ENCODE measurements at regions not wholly inside any gene's neighbourhood (a gene's known extent, or its start where the extent isn't known, plus 50 kb on each side); places are given as distances from the start of the nearest gene placed in this dataset.

DNA sequence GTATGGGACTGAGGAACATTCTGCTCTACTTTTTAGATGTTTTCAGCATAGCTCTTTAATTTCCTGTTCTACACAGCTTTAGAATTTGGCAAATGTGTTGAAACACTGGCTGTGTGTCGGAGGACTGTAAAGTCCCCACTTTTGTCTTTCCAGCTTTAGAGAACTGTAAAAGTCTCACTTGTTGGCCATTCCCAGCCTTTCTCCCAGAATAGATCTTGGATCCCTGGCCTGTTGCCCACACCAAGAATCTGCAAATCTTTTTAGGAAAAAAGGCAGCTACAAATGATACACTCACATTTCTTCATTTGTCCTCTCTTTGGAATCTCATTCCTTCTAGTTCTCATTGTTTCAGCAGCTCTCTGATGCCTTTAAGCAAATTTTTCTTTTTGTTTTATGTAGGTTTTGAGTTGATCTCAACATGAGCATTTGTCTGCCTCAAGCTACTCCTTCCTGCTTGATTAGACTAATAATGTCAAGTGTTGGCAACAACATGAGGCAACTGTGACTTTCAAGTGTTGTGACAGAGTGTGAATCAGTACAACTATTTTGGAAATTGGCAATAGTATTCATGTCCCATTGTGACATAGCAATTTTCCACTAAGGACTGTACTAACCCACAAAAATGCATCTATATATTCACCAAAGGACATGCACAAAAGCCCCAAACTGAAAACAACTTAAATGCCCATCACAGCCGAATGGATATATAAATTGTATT is 610.8 kb downstream of the EPHA4 start:
- DNase-seq, result no peak

DNA sequence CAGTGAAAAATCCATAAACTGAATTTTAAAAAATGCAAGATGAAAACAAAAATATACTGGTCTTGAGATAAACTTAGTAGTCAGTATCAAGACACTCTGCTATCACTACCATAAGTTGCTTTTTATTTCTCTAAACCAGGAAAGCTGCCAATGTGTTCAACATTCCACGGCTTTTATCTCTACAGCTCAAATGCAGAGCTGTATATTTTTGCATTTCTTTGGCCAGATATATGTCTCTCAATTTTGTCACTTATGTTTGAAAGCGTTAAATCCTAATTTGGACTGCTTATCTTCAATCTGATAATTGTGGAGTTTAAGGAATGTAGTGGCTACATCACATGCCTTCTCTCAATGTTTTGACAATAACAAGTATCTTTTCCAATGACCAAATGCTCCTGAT is 609.5 kb downstream of the EPHA4 start:
- DNase-seq, result no peak

DNA sequence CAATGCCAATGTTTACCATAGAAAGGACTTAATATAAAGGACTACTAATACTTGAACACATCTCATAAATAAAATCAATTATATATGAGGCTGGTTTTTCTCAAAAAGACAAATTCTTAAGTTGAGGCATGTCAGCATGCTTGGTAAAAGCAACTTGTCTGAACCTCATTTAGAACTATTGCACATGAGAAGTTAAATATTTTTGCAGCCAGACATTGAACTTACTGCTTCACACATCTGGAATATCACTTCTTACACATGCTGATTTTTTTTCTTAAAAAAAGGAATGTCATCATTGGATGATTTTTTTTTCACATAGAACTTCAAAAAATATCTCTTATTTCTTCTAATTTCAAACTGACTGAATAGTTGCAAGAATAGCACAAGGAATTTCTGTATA is 609.0 kb downstream of the EPHA4 start:
- DNase-seq, result no peak

DNA sequence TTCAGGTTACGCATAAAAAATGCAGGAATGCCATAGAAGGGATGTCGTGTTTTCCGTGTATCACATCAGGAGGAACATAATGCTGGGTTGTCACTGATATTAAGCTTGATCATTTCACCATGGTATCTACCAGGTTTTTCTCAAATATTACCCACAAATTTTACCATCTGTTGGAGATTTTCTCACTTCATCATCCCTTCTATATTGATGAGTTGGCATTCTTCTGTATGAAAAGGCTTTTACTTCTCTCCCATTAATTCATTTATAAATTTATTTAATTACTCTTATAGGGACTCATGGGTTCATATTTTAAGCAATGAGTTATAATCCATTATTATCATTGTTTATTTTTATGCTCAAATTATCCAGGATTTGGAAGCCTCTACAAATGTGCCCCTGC is 608.2 kb downstream of the EPHA4 start:
- no peak for DNase-seq

DNA sequence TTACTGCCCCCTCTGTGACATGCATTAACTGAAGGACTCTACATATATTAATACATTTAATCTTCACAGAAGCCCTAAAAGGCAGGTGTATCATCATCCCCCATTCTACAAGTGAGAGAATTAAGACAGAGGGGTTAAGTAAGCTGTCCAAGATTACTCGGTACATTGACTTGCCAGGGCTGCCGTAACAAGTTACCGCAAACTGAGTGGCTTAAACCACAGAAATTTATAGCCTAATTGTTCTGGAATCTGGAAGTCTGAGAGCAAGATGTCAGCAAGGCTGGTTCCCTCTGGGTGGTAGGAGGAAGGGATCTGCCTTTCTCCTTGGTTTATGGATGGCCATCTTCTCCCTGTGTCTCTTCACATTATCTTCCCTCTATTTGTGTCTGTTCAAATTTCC is 605.5 kb downstream of the EPHA4 start:
- DNase-seq, result no peak

DNA sequence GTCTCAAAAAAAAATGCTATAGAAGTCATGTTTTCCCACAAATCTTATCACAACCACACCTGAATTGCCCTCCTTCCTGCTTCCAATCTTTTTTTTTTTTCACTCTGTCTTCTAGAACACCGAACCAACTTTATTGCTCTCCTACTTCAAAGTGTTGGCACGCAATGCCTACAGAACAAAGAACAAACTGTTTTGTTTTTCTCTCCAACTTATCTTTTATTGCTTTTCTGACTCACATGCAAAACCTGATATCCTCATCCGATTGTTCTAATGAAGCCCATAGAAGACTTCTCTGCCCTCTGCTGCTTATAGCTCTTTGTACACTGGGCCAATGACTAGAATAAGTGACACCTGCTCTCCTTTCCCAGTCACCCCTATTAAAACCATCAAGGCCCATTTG is 602.8 kb downstream of the EPHA4 start:
- no peak for DNase-seq

DNA sequence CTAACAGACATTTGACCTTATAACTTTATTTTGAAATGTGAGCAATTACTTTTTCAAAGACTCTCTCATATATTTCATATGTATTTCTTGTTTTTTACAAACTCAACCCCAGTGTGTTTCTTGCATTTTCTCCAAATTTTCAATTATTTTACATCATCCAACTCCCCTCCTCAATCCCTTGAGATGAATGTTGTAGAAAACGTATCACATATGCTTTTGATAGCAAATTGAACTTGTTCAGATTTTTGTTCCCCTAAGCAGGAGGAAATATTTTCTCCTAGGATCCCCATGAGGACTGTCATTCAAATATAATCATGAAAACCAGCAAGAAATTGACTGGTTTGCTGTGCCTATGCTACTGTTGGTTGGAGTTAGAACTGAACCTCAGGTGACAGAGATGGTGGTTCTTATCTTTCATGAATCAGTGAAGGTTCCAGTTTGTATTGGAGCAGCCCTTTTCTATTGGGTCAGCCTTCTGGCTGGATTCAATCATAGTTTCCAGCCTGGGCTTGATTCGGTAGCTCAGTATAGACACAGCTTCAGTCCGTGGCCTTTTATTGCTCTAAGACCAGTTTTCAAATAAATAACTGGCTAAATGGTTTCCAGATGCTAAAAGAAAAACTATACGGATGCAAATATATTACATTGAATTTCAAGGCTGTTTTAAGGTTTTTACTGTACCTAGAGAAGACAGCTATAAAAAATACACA is 591.0 kb downstream of the EPHA4 start:
- no peak for DNase-seq

DNA sequence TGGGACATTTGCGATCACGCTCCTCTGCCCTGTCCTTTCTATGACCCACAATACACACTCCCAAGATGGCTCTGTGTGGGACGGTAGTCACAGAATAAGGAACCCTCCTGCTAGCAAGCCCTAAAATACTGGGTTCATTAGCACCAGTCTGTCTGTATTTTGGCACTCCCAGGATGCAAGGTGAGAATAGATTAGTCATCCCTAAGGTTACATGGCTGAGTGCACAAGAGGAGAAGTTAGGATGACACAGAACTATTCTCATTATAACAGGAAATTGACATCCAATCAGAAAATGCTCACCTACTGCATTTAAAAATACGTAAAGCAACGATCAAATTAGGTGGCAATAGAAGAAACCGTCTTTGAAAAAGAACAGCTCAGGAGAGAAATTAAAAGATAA is 590.2 kb downstream of the EPHA4 start:
- DNase-seq, result no peak

DNA sequence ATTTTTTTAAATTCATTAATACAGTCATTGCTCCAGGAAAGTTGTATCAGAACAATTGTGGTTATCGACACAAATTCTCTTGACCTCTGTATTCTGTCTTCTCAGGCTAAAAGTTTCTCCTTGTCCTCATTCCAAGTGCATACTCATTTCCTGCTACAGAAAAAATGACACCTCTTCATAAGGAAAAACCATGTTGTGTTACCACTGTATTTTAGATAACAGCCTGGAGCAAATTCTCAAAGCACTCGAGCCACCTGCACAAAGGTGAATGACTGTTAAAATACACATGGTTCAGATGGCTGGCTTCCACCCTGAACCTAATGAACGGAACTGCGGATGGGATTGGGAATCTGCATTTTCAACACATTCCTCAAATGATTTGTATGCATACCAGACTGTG is 586.5 kb downstream of the EPHA4 start:
- DNase-seq, result no peak

DNA sequence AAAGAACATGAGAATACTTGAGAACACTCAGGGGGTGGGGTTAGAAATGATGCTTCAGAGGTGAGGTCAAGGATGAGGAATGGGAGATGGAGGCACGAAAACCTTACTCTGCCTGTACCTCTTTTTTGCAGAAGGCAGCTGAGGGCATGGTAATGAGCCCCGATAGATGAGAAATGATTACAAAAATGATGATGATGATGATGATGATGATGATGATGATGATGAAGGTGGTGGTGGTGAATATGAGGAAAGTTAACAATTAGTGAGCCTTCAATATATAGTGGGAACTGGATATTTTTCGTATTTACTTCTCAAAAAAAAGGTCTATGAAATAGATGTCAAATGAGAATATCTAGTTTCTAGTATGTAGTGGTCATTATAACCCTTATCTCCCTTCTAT is 584.3 kb downstream of the EPHA4 start:
- no peak for DNase-seq

DNA sequence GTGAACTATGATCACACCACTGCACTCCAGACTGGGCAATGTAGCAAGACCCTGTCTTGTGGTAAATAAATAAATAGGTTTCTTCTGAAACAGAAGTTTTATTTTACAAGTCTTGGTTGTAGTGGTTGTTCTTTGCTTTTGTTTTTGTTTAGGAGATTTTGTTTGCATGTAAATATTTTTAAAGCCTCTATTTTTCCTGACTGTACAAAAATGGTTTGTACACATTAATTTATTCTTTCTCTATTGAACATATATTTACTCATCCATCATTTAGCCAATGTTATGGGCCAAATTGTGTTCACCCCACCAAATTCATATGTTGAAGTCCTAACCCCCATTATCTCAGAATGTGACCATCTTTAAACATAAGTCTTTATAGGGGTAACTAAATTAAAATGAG is 580.1 kb downstream of the EPHA4 start:
- DNase-seq, result no peak

DNA sequence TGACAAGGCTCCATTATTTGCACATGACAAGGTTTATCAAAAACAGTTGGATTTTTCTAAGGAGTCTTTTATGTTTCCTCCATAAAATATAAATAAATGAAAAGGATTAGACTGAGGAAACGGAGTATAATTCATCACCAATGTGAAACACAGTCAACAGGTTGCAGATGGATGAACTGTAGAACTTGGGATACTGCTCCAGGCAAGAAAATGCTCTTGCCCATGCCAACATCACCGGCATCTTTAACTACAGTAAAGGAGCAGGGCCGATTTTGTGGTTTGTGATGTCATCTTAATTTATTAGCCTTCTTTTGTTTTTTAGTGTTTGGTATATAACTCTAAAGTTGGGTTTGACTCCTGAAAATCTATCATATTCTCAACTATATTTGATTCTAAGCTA is 577.3 kb downstream of the EPHA4 start:
- no peak for DNase-seq

DNA sequence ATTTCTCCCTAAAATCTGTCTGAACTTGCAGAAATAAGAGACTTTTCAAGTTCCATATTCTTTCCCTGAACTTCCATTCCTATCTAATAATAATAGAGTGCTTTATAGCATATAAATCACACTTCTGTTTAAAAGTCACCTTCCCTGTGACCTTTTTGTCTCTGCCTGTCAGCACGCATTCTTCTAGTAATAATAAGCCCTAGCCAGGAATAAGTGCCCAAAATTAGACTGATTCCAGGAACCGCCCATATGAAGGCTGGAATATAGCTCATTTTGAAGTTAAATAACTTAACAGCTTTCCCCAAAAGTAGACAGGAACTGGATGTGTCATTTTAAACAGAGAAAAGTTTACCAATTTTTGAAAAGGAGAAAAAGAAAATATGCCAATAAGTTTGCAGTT is 576.5 kb downstream of the EPHA4 start:
- DNase-seq, result no peak

DNA sequence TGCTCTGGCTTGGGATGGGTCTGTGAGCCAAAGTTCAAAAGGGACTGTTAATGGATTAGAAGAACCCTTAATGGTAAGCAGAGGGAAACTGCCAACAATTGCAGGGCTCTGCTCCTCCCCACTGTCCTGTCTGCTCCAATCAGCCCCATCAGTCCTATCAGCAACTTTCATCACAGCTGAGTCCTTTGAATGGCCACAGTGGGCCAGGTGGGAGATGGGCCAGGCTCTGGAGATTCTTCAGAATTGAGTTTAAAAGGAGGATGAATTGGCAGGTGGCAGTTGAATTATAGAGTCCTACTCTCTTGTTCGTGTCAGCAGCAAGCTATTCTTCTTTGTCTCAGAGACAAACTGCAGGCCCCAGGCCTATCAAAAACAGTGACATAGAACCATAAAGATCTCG is 573.9 kb downstream of the EPHA4 start:
- DNase-seq, result no peak

DNA sequence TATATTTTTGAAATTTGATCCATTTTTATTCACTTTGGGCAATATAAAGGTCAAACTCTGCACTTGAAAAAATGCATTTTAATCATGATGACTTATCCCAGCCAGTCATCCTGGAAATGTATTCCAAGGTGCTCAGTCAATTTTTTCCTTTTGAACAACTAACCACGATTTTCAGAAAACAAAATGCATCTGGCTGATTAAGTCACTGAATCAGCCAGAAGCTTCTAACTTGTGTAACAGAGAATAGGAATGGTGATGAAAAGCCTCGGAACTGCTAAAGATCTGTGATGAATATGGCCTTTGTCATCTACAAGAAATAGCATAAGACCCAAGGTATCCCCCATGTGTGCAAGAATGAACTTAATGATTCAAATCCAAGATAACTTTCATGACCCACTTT is 572.7 kb downstream of the EPHA4 start:
- DNase-seq, result no peak

DNA sequence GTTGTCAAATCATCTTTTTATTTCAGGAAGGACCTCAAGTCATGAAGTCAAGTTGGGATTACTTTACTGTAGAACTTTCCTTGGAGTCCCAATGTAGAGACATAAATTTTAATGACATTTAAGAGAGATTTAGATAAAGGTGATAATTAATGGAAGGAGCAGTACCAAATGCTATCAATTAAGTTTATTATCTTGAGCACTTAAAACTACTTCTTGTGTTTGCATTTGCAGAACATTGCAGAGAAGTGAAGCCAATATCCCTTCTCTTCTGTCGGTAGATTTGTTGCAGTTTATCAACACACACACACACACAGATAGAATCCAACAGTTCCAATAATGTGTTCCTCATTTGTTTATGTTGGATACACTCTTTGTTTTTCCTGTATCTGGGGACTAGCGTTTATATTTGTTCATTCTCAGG is 570.7 kb downstream of the EPHA4 start:
- no peak for DNase-seq

DNA sequence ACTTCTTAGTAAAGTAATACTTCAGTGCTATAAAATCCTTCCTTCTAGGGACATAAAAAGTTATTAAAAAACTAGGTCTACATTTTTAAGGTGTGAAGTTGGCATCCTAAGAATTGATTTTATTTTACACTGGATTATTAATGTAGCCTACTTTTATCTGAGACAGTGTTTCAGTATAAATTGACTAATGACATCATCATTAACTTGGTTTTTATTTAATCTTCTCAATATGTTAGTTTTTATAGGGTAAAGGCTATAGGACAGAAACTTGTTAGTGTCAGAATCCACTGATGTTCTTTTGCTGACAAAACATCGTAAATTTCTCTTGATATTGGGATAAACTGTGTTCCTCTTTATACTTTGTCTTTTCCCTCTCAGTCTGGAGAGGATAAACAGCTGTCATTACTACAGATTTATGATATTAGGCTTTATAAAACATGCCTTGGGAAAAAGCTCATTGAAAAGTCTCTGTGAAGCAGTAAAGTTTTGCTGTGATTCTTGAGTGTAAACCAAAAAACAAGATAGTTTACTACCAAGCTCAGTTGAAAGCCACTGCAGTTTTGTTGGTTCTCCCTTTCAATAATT is 569.9 kb downstream of the EPHA4 start:
- DNase-seq, result no peak

DNA sequence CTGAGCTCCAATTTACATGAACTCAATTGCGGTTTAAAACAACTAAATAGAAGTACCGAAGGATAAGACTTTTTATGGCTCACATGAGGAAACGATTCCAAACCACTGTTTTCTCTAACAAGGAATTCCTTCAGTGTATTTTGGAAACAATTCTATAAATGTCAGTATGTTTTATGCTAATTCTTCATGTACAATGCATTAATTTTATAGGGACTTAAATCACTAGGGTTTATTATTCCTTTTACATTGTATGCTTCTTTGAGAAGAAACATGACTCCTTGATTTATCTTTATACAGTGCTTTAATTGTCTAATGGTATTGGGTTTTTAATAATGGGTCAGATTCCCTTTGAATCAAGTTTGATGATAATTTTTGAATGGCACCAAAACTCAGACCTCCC is 566.8 kb downstream of the EPHA4 start:
- no peak for DNase-seq

DNA sequence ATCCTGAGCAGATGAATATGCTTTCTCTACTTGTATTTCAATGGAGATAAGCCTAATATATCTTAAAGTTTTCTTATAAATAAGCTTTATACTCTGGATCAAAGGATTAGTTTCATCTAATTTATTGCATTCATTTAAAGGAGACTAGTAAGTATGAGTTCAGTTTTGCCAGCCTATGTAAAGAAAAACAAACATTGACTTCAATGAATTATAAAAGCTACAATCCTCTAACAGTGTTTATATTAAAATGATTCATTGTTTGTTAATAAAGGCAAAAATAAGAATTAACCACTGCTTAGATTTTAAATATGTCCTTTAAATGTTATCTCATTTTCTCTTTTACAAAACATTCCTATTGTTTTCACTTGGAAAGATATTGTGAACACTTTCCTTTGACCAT is 566.0 kb downstream of the EPHA4 start:
- DNase-seq, result no peak

DNA sequence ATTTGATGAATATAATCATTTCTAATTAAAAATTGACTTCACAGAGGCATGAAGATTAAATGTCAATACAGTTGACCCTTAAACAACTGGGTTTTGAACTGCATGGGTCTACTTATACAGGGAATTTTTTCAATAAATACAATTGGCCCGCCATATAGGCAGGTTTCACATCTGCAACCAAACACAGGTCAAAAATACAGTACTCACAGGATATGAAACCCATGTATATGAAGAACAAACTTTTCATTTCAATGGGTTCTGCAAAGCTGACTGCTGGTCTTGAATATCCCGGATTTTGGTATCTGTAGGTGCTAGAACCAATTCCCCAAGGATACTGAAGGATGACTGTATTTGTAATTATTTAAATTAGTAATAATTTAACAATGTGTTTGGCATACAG is 555.6 kb downstream of the EPHA4 start:
- DNase-seq, result no peak

DNA sequence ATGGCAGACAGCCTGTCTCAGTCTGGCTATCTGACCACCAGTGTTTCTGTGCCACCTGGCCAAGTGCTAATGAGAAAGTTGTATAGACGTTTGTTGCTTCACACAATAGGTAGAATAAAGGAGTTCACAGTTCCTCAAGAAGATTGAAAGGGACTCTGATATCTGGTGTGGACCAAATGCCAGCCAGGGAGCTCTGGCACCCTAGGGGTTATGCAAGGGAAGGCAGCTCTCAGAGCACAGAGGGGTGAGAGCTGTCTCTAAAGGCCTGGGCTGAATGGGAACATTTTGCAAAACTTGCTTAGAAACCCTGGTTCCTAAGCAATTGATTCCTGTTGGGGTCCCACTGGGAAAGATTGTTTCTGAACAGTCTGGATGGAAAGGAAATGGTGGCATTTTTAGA is 553.8 kb downstream of the EPHA4 start:
- no peak for DNase-seq

DNA sequence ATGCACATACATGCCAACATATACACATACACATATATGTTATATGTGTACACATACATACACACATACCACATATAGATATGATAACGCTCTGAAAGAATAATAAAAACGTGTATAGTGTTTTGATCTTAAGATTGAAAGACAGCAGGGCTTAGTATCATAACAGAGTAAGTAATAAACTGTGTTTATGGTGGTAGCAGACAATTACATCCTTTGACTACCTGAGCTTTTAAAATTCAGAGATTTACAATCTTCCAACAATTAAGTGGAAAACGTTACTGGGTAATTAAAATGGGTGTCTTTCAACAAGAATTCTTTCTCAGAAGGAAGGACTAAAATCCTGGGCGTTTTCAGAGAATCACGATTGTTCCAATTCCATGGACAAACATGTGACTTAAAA is 552.4 kb downstream of the EPHA4 start:
- no peak for DNase-seq

DNA sequence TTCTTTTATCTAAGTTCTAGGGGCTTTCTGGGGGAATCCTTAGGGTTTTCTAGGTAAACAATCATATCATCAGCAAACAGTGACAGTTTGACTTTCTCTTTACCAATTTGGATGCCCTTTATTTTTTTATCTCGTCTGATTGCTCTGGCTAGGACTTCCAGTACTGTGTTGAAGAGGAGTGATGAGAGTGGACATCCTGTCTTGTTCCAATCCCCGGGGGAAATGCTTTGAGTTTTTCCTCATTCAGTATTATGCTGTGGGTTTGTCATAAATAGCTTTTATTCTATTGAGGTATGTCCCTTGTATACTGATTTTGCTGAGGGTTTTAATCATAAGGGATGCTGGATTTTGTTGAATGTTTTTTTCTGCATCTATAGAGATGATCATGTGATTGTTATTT is 549.5 kb downstream of the EPHA4 start:
- DNase-seq, result no peak

DNA sequence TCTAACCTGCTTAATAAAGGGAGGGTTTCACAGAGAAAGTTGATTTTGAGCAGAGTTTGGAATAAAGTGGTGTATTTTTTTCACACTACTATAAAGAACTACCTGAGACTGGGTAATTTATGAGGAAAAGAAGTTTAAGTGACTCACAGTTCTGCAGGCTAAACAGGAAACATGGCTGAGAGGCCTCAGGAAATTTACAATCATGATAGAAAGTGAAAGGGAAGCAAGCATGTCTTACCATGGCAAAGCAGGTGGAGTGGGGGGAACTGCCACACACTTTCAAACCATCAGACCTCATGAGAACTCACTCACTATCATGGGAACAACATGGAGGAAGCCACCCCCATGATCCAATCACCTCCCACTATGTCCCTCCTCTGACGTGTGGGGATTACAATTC is 546.7 kb downstream of the EPHA4 start:
- DNase-seq, result no peak
